Aorta (tissue), 5 donors: ENCODE measurements at regions not wholly inside any gene's neighbourhood (a gene's known extent, or its start where the extent isn't known, plus 50 kb on each side); places are given as distances from the start of the nearest gene placed in this dataset.

ENCODE experiments used
- ATAC-seq: fragments of 200-7000 bp; cut with Tn5 transposase; one replicate; pipeline ENCODE4 v1.9.1; 2022; ENCODE audit warnings: moderate library complexity; ENCODE audit not compliant: low FRiP score
- DNase-seq, 2 donors: peaks; one replicate each; pipeline ENCODE4 v3.0.0-alpha.2; 2020
- H3K27ac ChIP-seq, 2 donors: one replicate each; pipeline ENCODE4 v1.5.1; 2013; ENCODE audit warnings: low read length in 2 of 2, mild to moderate bottlenecking in 2 of 2, moderate library complexity in 2 of 2, control low read depth in 1 of 2, inconsistent platforms in 1 of 2, low read depth in 1 of 2
- H3K27me3 ChIP-seq, 2 donors: one replicate each; pipeline ENCODE4 v1.6.1; 2013; ENCODE audit warnings: control low read depth in 1 of 2, low read length in 1 of 2, mild to moderate bottlenecking in 1 of 2, moderate library complexity in 1 of 2; ENCODE audit not compliant: insufficient read depth in 2 of 2, control insufficient read depth in 1 of 2
- H3K36me3 ChIP-seq, 2 donors: one replicate each; pipeline ENCODE4 v1.6.1; 2013; ENCODE audit warnings: control low read depth in 1 of 2, low read length in 1 of 2, mild to moderate bottlenecking in 1 of 2; ENCODE audit not compliant: insufficient read depth in 2 of 2, control insufficient read depth in 1 of 2
- H3K4me1 ChIP-seq, 2 donors: one replicate each; pipeline ENCODE4 v1.6.1; 2013; ENCODE audit warnings: low read length in 2 of 2, control low read depth in 1 of 2, mild to moderate bottlenecking in 1 of 2, moderate library complexity in 1 of 2; ENCODE audit not compliant: insufficient read depth in 2 of 2, control insufficient read depth in 1 of 2
- H3K4me3 ChIP-seq, 2 donors: one replicate each; pipeline ENCODE4 v1.5.1; 2013; ENCODE audit warnings: low read length in 2 of 2, control low read depth in 1 of 2, mild to moderate bottlenecking in 1 of 2
- H3K9me3 ChIP-seq: one replicate; pipeline ENCODE4 v1.6.1; 2013; ENCODE audit warnings: mild to moderate bottlenecking, low read length; ENCODE audit not compliant: control insufficient read depth
- WGBS, 2 donors: extraction: QIAGEN DNeasy Blood & Tissue Kit; methylation state at CpG; one replicate each; pipeline ENCODE4 v1.1.7; 2013; 5-methylcytosine and 5-hydroxymethylcytosine counted together
- intact Hi-C, 2 donors: fragments of 100-400 bp; cut with DNase I; formaldehyde crosslinking; loops; one replicate each; pipeline versions ENCODE4 v1.14.2 to v1.15.0; 2022
- donor health status: healthy with polysubstance abuse.
- donor health status: Bipolar disorder and iron deficiency.
- donor health status: DM: no; HTN: no; CAD: no.
- donor health status: DM: no; HTN: no; CAD: no.
- donor health status: DM: yes; HTN: yes; CAD: no.

DNA sequence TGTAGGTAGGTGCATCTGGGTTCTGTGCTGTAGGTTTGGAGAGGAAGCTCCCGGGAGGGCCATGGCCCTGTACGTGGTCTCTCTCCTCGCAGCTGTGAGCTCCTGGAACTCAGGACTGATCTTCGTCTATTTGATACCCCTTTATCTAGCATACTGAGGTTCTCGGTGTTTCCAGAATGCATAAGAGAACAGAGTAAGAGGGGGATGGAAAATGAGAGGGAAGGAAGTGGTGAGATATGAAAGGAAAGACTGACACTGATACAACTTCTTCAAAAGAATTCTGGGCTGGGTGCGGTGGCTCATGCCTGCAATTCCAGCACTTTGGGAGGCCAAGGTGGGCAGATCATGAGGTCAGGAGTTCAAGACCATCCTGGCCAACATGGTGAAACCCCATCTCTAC, 90.7 kb downstream of the CHRD start:
- H3K36me3 ChIP-seq: no peaks in the 10 kb centered on the region
- H3K4me3 ChIP-seq: no peak overlapping the region
- DNase-seq (no peak), ATAC-seq (no peak)
- intact Hi-C loops: no loop called here
- no peak overlapping the region for H3K27ac ChIP-seq
- no peaks in the 10 kb centered on the region for H3K27me3 ChIP-seq
- 83 to 86% methylated on average over 6 of the region's 6 CpGs for WGBS, 2 donors
- H3K4me1 ChIP-seq: no peaks in the 10 kb centered on the region
- H3K9me3 ChIP-seq: no peaks in the 10 kb centered on the region

DNA sequence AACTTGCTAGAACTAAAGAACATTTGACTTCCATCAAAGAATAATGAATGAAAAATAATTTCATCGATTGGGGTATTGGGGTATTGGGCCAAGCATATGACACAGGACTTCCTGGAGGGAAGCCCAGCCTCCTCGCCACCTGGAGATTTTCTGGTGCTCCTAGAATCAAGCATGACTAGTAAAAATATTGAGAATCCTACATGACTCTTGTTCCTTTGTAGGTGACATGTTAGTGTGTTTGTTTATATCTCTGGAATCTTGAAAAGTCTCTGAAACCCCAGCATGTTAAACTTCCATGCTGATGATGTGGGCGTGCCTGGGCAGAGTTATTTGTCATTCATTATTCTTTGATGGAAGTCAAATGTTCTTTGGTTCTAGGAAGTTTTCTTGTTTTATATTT, 90.1 kb upstream of the EPHB3 start:
- 69 to 76% methylated on average over 3 of the region's 3 CpGs for WGBS, 2 donors
- Histone ChIP-seq H3K36me3 (no peaks in the 10 kb centered on the region), H3K9me3 (no peaks in the 10 kb centered on the region), H3K27ac (no peak overlapping the region), H3K27me3 (no peaks in the 10 kb centered on the region), H3K4me1 (no peaks in the 10 kb centered on the region), H3K4me3 (no peak overlapping the region)
- DNase-seq (no peak), ATAC-seq (no peak)
- intact Hi-C loops: no loop called here

- no peak overlapping the region for H3K27ac ChIP-seq
Measured at GRCh38 chr3:184472723-184473428, 88.7 kb upstream of the EPHB3 start.

GRCh38 chr3:184474897-184475296, 86.7 kb upstream of the EPHB3 start:
- no peak for ATAC-seq
- intact Hi-C loops: no loop called here
- Histone ChIP-seq H3K36me3 (no peaks in the 10 kb centered on the region), H3K4me3 (no peak overlapping the region), H3K9me3 (peaks cover 3% of the 10 kb centered on the region), H3K27ac (no peak overlapping the region), H3K27me3 (no peaks in the 10 kb centered on the region), H3K4me1 (no peaks in the 10 kb centered on the region)
- WGBS, 2 donors: 79 to 83% methylated on average over 8 of the region's 8 CpGs
- DNase-seq: no peak

More at GRCh38 chr3:184472723-184473428, 88.7 kb upstream of the EPHB3 start:
- H3K4me3 ChIP-seq: no peak overlapping the region
- H3K36me3 ChIP-seq: no peaks in the 10 kb centered on the region
- no peak for ATAC-seq
- intact Hi-C loops: no loop called here
- H3K27me3 ChIP-seq: no peaks in the 10 kb centered on the region
- 82 to 90% methylated on average over 12 of the region's 12 CpGs for WGBS, 2 donors
- H3K4me1 ChIP-seq: no peaks in the 10 kb centered on the region
- peak in 1 of 2 donors; percentile 76 for DNase-seq
- peaks cover 2% of the 10 kb centered on the region for H3K9me3 ChIP-seq

GRCh38 chr3:184477940-184478339, 83.6 kb upstream of the EPHB3 start:
- intact Hi-C loops: no loop called here
- Histone ChIP-seq H3K36me3 (no peaks in the 10 kb centered on the region), H3K9me3 (peaks cover 3% of the 10 kb centered on the region), H3K4me3 (no peak overlapping the region), H3K27ac (no peak overlapping the region), H3K4me1 (no peaks in the 10 kb centered on the region), H3K27me3 (no peaks in the 10 kb centered on the region)
- DNase-seq (no peak), ATAC-seq (no peak)
- 88 to 90% methylated on average over 1 of the region's 1 CpG for WGBS, 2 donors

GRCh38 chr3:184479426-184480126, 82.0 kb upstream of the EPHB3 start:
- H3K36me3 ChIP-seq: no peaks in the 10 kb centered on the region
- ATAC-seq: no peak
- no peak for DNase-seq
- H3K4me3 ChIP-seq: no peak overlapping the region
- H3K4me1 ChIP-seq: no peaks in the 10 kb centered on the region
- no peaks in the 10 kb centered on the region for H3K27me3 ChIP-seq
- H3K27ac ChIP-seq: no peak overlapping the region
- H3K9me3 ChIP-seq: peaks cover 3% of the 10 kb centered on the region
- WGBS, 2 donors: 68 to 75% methylated on average over 8 of the region's 8 CpGs
- intact Hi-C loops: no loop called here

GRCh38 chr3:184480831-184481230, 80.8 kb upstream of the EPHB3 start:
- WGBS, 2 donors: 80 to 86% methylated on average over 2 of the region's 2 CpGs
- no peaks in the 10 kb centered on the region for H3K4me1 ChIP-seq
- H3K4me3 ChIP-seq: no peak overlapping the region
- peaks cover 3% of the 10 kb centered on the region for H3K9me3 ChIP-seq
- H3K27me3 ChIP-seq: no peaks in the 10 kb centered on the region
- DNase-seq (no peak), ATAC-seq (no peak)
- H3K36me3 ChIP-seq: no peaks in the 10 kb centered on the region
- intact Hi-C loops: no loop called here
- no peak overlapping the region for H3K27ac ChIP-seq

DNA sequence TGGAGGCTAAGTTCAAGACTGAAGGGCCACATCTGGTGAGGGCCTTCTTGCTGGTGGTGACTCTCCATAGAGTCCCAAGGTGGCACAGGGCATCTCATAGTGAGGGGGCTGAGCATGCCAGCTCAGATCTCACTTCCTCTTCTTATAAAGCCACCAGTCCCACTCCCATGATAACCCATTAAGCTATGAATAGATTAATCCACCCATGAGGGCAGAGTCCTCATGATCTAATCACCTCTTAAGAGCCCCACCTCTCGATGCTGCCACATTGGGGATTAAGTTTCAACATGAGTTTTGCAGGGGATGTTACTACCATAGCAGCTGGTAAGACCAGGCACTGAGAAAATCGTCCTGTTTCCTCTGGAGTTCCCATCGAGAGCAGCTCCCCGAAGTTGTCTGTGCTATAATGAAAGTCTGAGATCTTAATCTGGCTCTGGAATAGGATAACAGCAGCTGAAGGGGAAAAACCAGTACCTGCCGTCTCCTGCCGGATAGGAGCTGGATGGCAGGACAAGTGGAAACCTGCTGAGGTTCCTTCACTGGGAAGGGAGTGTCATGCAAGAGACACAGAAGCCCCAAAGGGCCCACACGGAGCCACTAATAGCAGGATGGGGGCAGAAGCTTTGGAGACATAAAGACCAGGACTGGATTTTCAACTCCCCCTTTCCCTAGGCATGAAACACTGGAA, 79.5 kb upstream of the EPHB3 start:
- intact Hi-C loops: no loop called here
- H3K36me3 ChIP-seq: no peaks in the 10 kb centered on the region
- no peak overlapping the region for H3K4me3 ChIP-seq
- peaks cover 3% of the 10 kb centered on the region for H3K9me3 ChIP-seq
- DNase-seq (no peak), ATAC-seq (no peak)
- no peaks in the 10 kb centered on the region for H3K27me3 ChIP-seq
- H3K4me1 ChIP-seq: no peaks in the 10 kb centered on the region
- H3K27ac ChIP-seq: no peak overlapping the region
- WGBS, 2 donors: 64 to 65% methylated on average over 7 of the region's 7 CpGs
